Nephron (organoid): ENCODE measurements at regions not wholly inside any gene's neighbourhood (a gene's known extent, or its start where the extent isn't known, plus 50 kb on each side); places are given as distances from the start of the nearest gene placed in this dataset.
A peak's percentile ranks its signal among the peaks of the same experiment; 100 is the strongest.
"Not testable (repeated sequence)": the region's sequence is repeated elsewhere in the genome, so short reads cannot be mapped to it uniquely, and the experiment has no call there.

Experiments
- H3K27ac Mint-ChIP-seq, 3 experiments: 2 replicates each; pipeline ENCODE4 v1.8.0; 2020; ENCODE audit warnings: mixed read lengths in 3 of 3, mild to moderate bottlenecking in 2 of 3, moderate library complexity in 1 of 3
- H3K27me3 Mint-ChIP-seq: 2 replicates; pipeline ENCODE4 v1.8.0; 2021; ENCODE audit warnings: low read depth, mild to moderate bottlenecking, moderate library complexity, mixed read lengths
- H3K36me3 Mint-ChIP-seq: 2 replicates; pipeline ENCODE4 v1.8.0; 2020; ENCODE audit warnings: low read depth, mixed read lengths
- H3K4me1 Mint-ChIP-seq: 2 replicates; pipeline ENCODE4 v1.8.0; 2020; ENCODE audit warnings: mixed read lengths
- H3K4me3 Mint-ChIP-seq, 3 experiments: 2 replicates each; pipeline ENCODE4 v1.8.0; 2020; ENCODE audit warnings: mild to moderate bottlenecking in 3 of 3, mixed read lengths in 3 of 3, moderate library complexity in 2 of 3
- H3K9me3 Mint-ChIP-seq: 2 replicates; pipeline ENCODE4 v1.8.0; 2020; ENCODE audit warnings: mixed read lengths
- TF ChIP-seq, protein P1 (sequence below), 3 experiments: fragments of 200-600 bp; sonication (generic); IDR thresholded peaks; one replicate each; pipeline ENCODE4 v1.5.0; 2021; ENCODE audit warnings: antibody characterized with exemption in 3 of 3; ENCODE audit not compliant: unreplicated experiment in 3 of 3

DNA sequence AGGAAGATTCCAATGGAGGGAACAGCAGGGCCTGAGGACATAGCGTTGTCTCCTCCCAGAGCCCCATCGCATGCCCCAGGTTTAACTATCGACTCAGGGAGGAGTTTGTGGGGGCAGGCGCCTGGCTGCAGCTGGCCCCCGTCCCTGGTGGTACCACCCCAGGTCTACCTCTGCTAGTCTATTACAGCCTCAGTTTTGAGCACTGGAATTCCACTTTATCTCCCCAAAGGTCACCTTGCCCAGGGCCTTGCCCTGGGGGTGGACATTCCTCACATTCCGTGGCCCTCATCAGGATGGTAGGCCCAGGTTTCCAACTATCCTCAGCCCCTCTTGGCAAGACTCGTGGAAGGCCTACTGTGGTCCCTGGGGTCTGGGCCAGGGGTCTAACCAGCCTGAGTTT is 65.4 kb upstream of the SSBP3 start:
- peaks cover 3% of the 10 kb centered on the region for H3K27me3 Mint-ChIP-seq
- TF ChIP-seq, protein P1, sequence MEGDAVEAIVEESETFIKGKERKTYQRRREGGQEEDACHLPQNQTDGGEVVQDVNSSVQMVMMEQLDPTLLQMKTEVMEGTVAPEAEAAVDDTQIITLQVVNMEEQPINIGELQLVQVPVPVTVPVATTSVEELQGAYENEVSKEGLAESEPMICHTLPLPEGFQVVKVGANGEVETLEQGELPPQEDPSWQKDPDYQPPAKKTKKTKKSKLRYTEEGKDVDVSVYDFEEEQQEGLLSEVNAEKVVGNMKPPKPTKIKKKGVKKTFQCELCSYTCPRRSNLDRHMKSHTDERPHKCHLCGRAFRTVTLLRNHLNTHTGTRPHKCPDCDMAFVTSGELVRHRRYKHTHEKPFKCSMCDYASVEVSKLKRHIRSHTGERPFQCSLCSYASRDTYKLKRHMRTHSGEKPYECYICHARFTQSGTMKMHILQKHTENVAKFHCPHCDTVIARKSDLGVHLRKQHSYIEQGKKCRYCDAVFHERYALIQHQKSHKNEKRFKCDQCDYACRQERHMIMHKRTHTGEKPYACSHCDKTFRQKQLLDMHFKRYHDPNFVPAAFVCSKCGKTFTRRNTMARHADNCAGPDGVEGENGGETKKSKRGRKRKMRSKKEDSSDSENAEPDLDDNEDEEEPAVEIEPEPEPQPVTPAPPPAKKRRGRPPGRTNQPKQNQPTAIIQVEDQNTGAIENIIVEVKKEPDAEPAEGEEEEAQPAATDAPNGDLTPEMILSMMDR (IDR thresholded peaks at IDR 0.05; ENCODE audit: unreplicated experiment in 3 of 3) = no peak
- no peaks in the 10 kb centered on the region for H3K36me3 Mint-ChIP-seq
- no peak overlapping the region for H3K4me3 Mint-ChIP-seq
- peaks cover 38% of the 10 kb centered on the region for H3K4me1 Mint-ChIP-seq
- no peaks in the 10 kb centered on the region for H3K9me3 Mint-ChIP-seq
- H3K27ac Mint-ChIP-seq = peak overlapping the region; percentile 10 to 85 (median 49)

DNA sequence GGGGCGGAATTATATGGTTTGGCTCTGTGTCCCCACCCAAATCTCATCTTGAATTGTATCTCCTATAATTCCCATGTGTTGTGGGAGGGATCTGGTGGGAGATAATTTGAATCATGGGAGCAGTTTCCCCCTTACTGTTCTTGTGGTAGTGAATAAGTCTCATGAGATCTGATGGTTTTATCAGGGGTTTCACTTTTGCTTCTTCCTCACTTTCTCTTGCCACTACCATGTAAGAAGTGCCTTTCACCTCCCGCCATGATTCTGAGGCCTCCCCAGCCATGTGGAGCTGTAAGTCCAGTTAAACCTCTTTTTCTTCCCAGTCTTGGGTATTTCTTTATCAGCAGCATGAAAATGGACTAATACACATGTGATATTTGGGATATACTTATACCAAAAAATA is 63.2 kb upstream of the SSBP3 start:
- peak overlapping the region in 2 of 3 experiments; percentile 57 to 60 for H3K27ac Mint-ChIP-seq
- H3K36me3 Mint-ChIP-seq = not testable (repeated sequence)

DNA sequence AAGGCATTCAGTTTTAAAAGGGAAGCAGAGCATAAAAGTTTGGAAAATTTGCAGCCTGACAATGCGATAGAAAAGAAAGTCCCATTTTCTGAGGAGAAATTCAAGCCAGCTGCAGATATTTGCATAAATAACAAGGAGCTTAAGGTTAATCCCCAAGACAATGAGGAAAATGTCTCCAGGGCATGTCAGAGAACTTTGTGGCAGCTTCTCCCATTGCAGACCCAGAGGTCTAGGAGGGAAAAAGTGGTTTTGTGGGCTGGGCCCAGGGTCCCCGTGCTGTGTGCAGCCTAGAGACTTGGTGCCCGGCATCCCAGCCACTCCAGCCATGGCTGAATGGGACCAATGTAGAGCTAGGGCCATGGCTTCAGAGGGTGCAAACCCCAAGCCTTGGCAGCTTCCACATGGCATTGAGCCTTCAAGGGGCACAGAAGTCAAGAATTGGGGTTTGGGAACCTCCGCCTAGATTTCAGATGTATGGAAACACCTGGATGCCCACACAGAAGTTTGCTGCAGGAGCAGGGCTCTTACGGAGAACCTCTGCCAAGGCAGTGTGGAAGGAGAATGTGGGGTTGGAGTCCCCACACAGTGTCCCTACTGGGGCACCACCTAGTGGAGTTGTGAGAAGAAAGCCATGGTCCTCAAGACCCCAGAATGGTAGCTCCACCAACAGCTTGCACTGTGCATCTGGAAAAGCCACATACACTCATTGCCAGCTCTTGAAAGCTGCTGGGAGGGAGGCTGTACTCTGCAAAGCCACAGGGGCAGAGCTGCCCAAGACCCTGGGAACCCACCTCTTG is 62.3 kb upstream of the SSBP3 start:
- H3K27me3 Mint-ChIP-seq, H3K4me3 Mint-ChIP-seq, H3K9me3 Mint-ChIP-seq, H3K36me3 Mint-ChIP-seq: not testable (repeated sequence)
- peaks cover 33% of the 10 kb centered on the region for H3K4me1 Mint-ChIP-seq
- H3K27ac Mint-ChIP-seq = peak overlapping the region in 1 of 3 experiments; percentile 57

More for the DNA sequence above, 63.2 kb upstream of the SSBP3 start:
- peaks cover 33% of the 10 kb centered on the region for H3K4me1 Mint-ChIP-seq
- not testable (repeated sequence) for H3K4me3 Mint-ChIP-seq, H3K27me3 Mint-ChIP-seq, H3K9me3 Mint-ChIP-seq

DNA sequence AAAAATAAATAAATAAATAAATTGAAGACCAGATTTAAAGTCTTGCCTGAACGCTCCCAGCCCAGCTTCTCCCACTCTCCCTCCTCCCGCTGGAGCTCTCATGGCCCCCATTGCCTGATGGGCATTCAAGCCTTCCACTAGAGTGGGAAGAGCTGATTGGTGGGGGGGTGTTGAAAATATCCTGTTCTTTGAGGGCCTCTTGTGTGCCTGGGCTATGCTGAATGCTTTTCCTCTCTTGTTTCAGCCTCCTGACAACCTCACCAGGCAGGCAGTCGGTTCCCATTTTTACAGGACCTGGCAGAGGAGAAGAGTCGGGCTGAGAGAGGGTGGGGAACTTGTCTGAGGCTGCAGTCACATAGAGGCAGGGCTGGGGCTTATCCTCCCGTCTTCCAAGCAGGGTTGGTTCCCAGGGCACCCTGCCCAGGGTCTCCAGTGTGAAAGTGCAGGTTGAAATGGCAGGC is 59.2 kb upstream of the SSBP3 start:
- H3K9me3 Mint-ChIP-seq = no peaks in the 10 kb centered on the region
- H3K4me1 Mint-ChIP-seq = peaks cover 62% of the 10 kb centered on the region
- H3K36me3 Mint-ChIP-seq = no peaks in the 10 kb centered on the region
- peaks cover 6% of the 10 kb centered on the region for H3K27me3 Mint-ChIP-seq
- peak overlapping the region; percentile 27 to 66 (median 57) for H3K4me3 Mint-ChIP-seq
- H3K27ac Mint-ChIP-seq = peak overlapping the region; percentile 97 to 98 (median 98)
- TF ChIP-seq, protein P1 (IDR thresholded peaks at IDR 0.05; ENCODE audit: unreplicated experiment in 3 of 3) = no peak

DNA sequence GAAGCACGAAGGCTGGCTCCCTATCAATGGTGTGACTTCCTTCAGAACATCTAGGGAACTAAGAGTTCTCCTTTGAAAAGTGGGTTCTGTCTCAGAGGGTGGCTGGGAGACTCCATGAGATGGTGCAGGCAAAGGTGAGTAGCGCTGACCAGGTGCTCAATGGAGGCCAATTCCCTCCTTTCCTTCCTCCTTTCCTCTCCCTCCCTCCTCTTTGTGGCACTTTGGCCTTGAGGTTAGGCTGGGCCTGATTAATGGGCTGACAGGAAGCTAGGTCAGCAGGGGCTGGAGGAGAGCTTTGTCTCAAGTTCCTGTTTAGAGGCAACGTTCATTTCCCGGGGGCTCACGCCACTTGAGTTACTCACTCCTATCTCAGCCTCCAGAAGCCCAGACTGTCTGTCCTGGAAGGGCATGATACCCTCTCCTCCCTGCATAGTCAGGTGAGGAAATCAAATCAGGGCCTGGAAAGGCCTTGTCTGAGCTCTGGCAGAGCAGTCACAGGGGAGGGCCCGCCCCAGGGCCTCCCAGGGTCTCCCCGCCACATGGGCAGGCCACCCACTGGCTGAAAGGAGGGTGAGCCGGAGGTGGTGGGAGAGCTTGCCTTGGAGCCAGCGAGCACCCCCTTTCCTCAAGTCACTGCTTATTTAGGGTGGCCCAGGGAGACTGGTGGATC is 58.4 kb upstream of the SSBP3 start:
- H3K4me3 Mint-ChIP-seq = peak overlapping the region in 1 of 3 experiments; percentile 12
- H3K4me1 Mint-ChIP-seq = peaks cover 70% of the 10 kb centered on the region
- TF ChIP-seq, protein P1 (IDR thresholded peaks at IDR 0.05; ENCODE audit: unreplicated experiment in 3 of 3) = no peak
- peak overlapping the region; percentile 97 to 98 (median 98) for H3K27ac Mint-ChIP-seq
- peaks cover 6% of the 10 kb centered on the region for H3K27me3 Mint-ChIP-seq
- no peaks in the 10 kb centered on the region for H3K9me3 Mint-ChIP-seq
- H3K36me3 Mint-ChIP-seq = no peaks in the 10 kb centered on the region

DNA sequence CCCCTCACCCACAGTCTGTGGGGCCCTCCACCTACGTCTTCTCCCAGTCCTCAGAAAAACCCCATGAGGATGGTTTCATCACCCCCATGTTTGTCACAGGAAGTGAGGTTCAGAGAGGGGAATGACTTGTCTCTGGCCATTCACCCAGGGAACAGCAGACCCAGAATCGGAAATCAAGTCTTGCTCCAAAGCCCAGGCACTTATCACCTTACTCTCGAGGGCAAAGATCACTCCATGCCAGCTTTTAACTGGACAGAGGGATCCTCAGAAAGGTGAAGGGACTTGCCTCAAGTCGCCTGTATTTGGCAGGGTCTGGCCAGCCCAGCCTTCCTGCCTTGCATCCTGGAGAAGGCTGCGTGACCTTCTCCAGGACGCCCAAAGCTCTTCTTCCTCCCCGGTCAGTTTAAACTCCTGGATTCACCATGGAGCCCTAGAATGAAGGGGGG is 57.9 kb upstream of the SSBP3 start:
- H3K4me1 Mint-ChIP-seq = peaks cover 75% of the 10 kb centered on the region
- H3K36me3 Mint-ChIP-seq = no peaks in the 10 kb centered on the region
- peak overlapping the region; percentile 94 to 98 (median 97) for H3K27ac Mint-ChIP-seq
- H3K9me3 Mint-ChIP-seq = no peaks in the 10 kb centered on the region
- H3K4me3 Mint-ChIP-seq = peak overlapping the region; percentile 20 to 57 (median 41)
- peaks cover 6% of the 10 kb centered on the region for H3K27me3 Mint-ChIP-seq
- TF ChIP-seq, protein P1 (IDR thresholded peaks at IDR 0.05; ENCODE audit: unreplicated experiment in 3 of 3) = no peak
